ENCODE measurements at regions not wholly inside any gene's neighbourhood (a gene's known extent, or its start where the extent isn't known, plus 50 kb on each side); places are given as distances from the start of the nearest gene placed in this dataset.
"Not testable (repeated sequence)": the region's sequence is repeated elsewhere in the genome, so short reads cannot be mapped to it uniquely, and the experiment has no call there.

- no peak for ATAC-seq
Measured at GRCh38 chr2:22944143-22944542, 440.8 kb upstream of the KLHL29 start.

GRCh38 chr2:22946553-22946952, 438.4 kb upstream of the KLHL29 start:
- no peak for ATAC-seq

GRCh38 chr2:22947741-22948140, 437.2 kb upstream of the KLHL29 start:
- no peak for ATAC-seq

GRCh38 chr2:22950431-22950830, 434.5 kb upstream of the KLHL29 start:
- ATAC-seq = no peak

- ATAC-seq = no peak
Measured at GRCh38 chr2:22952656-22953225, 432.2 kb upstream of the KLHL29 start.

- ATAC-seq = no peak
Measured at GRCh38 chr2:22957446-22957845, 427.5 kb upstream of the KLHL29 start.

GRCh38 chr2:22958308-22958707, 426.7 kb upstream of the KLHL29 start:
- ATAC-seq = no peak

- no peak for ATAC-seq
Measured at GRCh38 chr2:22967756-22968155, 417.2 kb upstream of the KLHL29 start.

- no peak for ATAC-seq
Measured at GRCh38 chr2:22970284-22970975, 414.5 kb upstream of the KLHL29 start.

- ATAC-seq = no peak
Measured at GRCh38 chr2:22970991-22971390, 414.0 kb upstream of the KLHL29 start.

- no peak for ATAC-seq
Measured at GRCh38 chr2:22981785-22982184, 403.2 kb upstream of the KLHL29 start.

GRCh38 chr2:22984152-22984551, 400.8 kb upstream of the KLHL29 start:
- ATAC-seq = not testable (repeated sequence)

- ATAC-seq = no peak
Measured at GRCh38 chr2:22990246-22990645, 394.7 kb upstream of the KLHL29 start.

GRCh38 chr2:22991844-22992243, 393.1 kb upstream of the KLHL29 start:
- ATAC-seq = no peak

GRCh38 chr2:22992441-22992840, 392.5 kb upstream of the KLHL29 start:
- no peak for ATAC-seq

- no peak for ATAC-seq
Measured at GRCh38 chr2:22993250-22993649, 391.7 kb upstream of the KLHL29 start.

- no peak for ATAC-seq
Measured at GRCh38 chr2:22995576-22995975, 389.4 kb upstream of the KLHL29 start.

- ATAC-seq = no peak
Measured at GRCh38 chr2:22996911-22997310, 388.1 kb upstream of the KLHL29 start.

GRCh38 chr2:22998359-22998758, 386.6 kb upstream of the KLHL29 start:
- no peak for ATAC-seq

GRCh38 chr2:22999951-23000350, 385.0 kb upstream of the KLHL29 start:
- ATAC-seq = no peak

GRCh38 chr2:23002234-23002633, 382.7 kb upstream of the KLHL29 start:
- ATAC-seq = no peak

- no peak for ATAC-seq
Measured at GRCh38 chr2:23005469-23005868, 379.5 kb upstream of the KLHL29 start.

GRCh38 chr2:23007631-23008235, 377.2 kb upstream of the KLHL29 start:
- peak in 1 of 2 donors; percentile 17 for ATAC-seq

- ATAC-seq = no peak
Measured at GRCh38 chr2:23008440-23008839, 376.5 kb upstream of the KLHL29 start.

Measured in activated CD4-positive, CD25-positive, alpha-beta regulatory T cell treated with anti-CD3 and anti-CD28 coated beads, Interleukin-2, amount 50 U/mL, for 24 hours (primary cell).